Osteoblast (primary cell): ENCODE measurements at regions not wholly inside any gene's neighbourhood (a gene's known extent, or its start where the extent isn't known, plus 50 kb on each side); places are given as distances from the start of the nearest gene placed in this dataset.

ENCODE experiments used
- DNase-seq: peaks from one replicate; pipeline ENCODE4 v3.0.0; 2011; ENCODE audit warnings: low spot score, mixed read lengths; ENCODE audit not compliant: insufficient read length; ENCODE audit errors: missing footprints
- H2AFZ ChIP-seq: 2 replicates; pipeline ENCODE4 v1.6.0; 2011; ENCODE audit warnings: mild to moderate bottlenecking, low read length
- H3K27ac ChIP-seq: 2 replicates; pipeline ENCODE4 v1.5.1; 2011; ENCODE audit warnings: mild to moderate bottlenecking, low read depth, low read length, moderate library complexity
- H3K27me3 ChIP-seq: 2 replicates; pipeline ENCODE4 v1.6.0; 2012; ENCODE audit warnings: mild to moderate bottlenecking, control low read depth, inconsistent platforms, low read length, moderate library complexity; ENCODE audit not compliant: insufficient read depth
- H3K36me3 ChIP-seq: 2 replicates; pipeline ENCODE4 v1.5.1; 2011; ENCODE audit warnings: mild to moderate bottlenecking, low read length, control low read depth, moderate library complexity; ENCODE audit not compliant: insufficient read depth
- H3K4me1 ChIP-seq: 2 replicates; pipeline ENCODE4 v1.5.1; 2011; ENCODE audit warnings: mild to moderate bottlenecking, low read length, control low read depth, moderate library complexity; ENCODE audit not compliant: insufficient read depth
- H3K4me2 ChIP-seq: 2 replicates; pipeline ENCODE4 v1.6.0; 2011; ENCODE audit warnings: mild to moderate bottlenecking, low read length; ENCODE audit not compliant: insufficient read depth
- H3K4me3 ChIP-seq: fragments of 200-600 bp; sonication (generic); 3 replicates; pipeline ENCODE4 v1.5.1; 2012; ENCODE audit warnings: mild to moderate bottlenecking, low read length, inconsistent platforms; ENCODE audit not compliant: insufficient read depth
- H3K79me2 ChIP-seq: 2 replicates; pipeline ENCODE4 v1.6.0; 2012; ENCODE audit warnings: mild to moderate bottlenecking, low read length, control low read depth, inconsistent platforms; ENCODE audit not compliant: insufficient read depth
- H3K9me3 ChIP-seq: 2 replicates; pipeline ENCODE4 v1.5.1; 2011; ENCODE audit warnings: low read depth, low read length, control low read depth
- H4K20me1 ChIP-seq: 2 replicates; pipeline ENCODE4 v1.6.0; 2012; ENCODE audit warnings: mild to moderate bottlenecking, low read length, control low read depth; ENCODE audit not compliant: insufficient read depth
- CTCF ChIP-seq: IDR thresholded peaks from 2 replicates; pipeline ENCODE4 v1.5.1; 2011; ENCODE audit warnings: mild to moderate bottlenecking, low read depth, low read length, moderate library complexity; ENCODE audit errors: extremely low read depth

GRCh38 chr9:81460693-81461092, 228.7 kb downstream of the TLE1 start:
- no peak overlapping the region for H2AFZ ChIP-seq
- H3K9me3 ChIP-seq: no peaks in the 10 kb centered on the region
- H3K4me2 ChIP-seq: no peak overlapping the region
- no peaks in the 10 kb centered on the region for H3K36me3 ChIP-seq
- no peak for DNase-seq
- no peaks in the 10 kb centered on the region for H3K27me3 ChIP-seq
- TF ChIP-seq CTCF: no peak
- H3K79me2 ChIP-seq: no peaks in the 10 kb centered on the region
- H3K4me1 ChIP-seq: peaks cover 9% of the 10 kb centered on the region
- H4K20me1 ChIP-seq: no peaks in the 10 kb centered on the region
- H3K27ac ChIP-seq: no peak overlapping the region
- H3K4me3 ChIP-seq: no peak overlapping the region

GRCh38 chr9:81459591-81459990, 229.8 kb downstream of the TLE1 start:
- H3K4me2 ChIP-seq: no peak overlapping the region
- peaks cover 9% of the 10 kb centered on the region for H3K4me1 ChIP-seq
- no peaks in the 10 kb centered on the region for H3K27me3 ChIP-seq
- no peaks in the 10 kb centered on the region for H3K79me2 ChIP-seq
- no peak for TF ChIP-seq CTCF
- H3K27ac ChIP-seq: no peak overlapping the region
- no peak overlapping the region for H2AFZ ChIP-seq
- H3K4me3 ChIP-seq: no peak overlapping the region
- H3K9me3 ChIP-seq: no peaks in the 10 kb centered on the region
- no peaks in the 10 kb centered on the region for H3K36me3 ChIP-seq
- no peak for DNase-seq
- no peaks in the 10 kb centered on the region for H4K20me1 ChIP-seq

GRCh38 chr9:81456431-81457006, 232.8 kb downstream of the TLE1 start:
- Histone ChIP-seq H3K4me2 (no peak overlapping the region), H3K79me2 (no peaks in the 10 kb centered on the region), H3K27ac (no peak overlapping the region), H3K27me3 (no peaks in the 10 kb centered on the region), H2AFZ (no peak overlapping the region), H3K9me3 (no peaks in the 10 kb centered on the region), H3K36me3 (no peaks in the 10 kb centered on the region), H3K4me1 (peaks cover 9% of the 10 kb centered on the region), H3K4me3 (no peak overlapping the region), H4K20me1 (no peaks in the 10 kb centered on the region)
- DNase-seq: peak; percentile 58
- no peak for TF ChIP-seq CTCF

GRCh38 chr9:81455462-81456219, 233.7 kb downstream of the TLE1 start:
- DNase-seq: no peak
- no peak overlapping the region for H3K27ac ChIP-seq

More at GRCh38 chr9:81455462-81456219, 233.7 kb downstream of the TLE1 start:
- H3K4me2 ChIP-seq: no peak overlapping the region
- no peak overlapping the region for H2AFZ ChIP-seq
- no peaks in the 10 kb centered on the region for H3K79me2 ChIP-seq
- H4K20me1 ChIP-seq: no peaks in the 10 kb centered on the region
- H3K9me3 ChIP-seq: no peaks in the 10 kb centered on the region
- no peak overlapping the region for H3K4me3 ChIP-seq
- peaks cover 9% of the 10 kb centered on the region for H3K4me1 ChIP-seq
- H3K27me3 ChIP-seq: no peaks in the 10 kb centered on the region
- TF ChIP-seq CTCF: no peak
- H3K36me3 ChIP-seq: no peaks in the 10 kb centered on the region
